ENCODE measurements at regions not wholly inside any gene's neighbourhood (a gene's known extent, or its start where the extent isn't known, plus 50 kb on each side); places are given as distances from the start of the nearest gene placed in this dataset.

GRCh38 chr2:120482334-120482733 is 136.4 kb downstream of the INHBB start:
- TF ChIP-seq CTCF (IDR thresholded peaks at IDR 0.05) (no peak), POLR2AphosphoS5 (IDR thresholded peaks at IDR 0.05; ENCODE audit: insufficient read depth in 1 of 2, low read depth in 1 of 2) (no peak), POLR2A (IDR thresholded peaks at IDR 0.05) (no peak)

Measured in vagina (tissue), 2 donors.